ENCODE measurements at regions not wholly inside any gene's neighbourhood (a gene's known extent, or its start where the extent isn't known, plus 50 kb on each side); places are given as distances from the start of the nearest gene placed in this dataset.

DNA sequence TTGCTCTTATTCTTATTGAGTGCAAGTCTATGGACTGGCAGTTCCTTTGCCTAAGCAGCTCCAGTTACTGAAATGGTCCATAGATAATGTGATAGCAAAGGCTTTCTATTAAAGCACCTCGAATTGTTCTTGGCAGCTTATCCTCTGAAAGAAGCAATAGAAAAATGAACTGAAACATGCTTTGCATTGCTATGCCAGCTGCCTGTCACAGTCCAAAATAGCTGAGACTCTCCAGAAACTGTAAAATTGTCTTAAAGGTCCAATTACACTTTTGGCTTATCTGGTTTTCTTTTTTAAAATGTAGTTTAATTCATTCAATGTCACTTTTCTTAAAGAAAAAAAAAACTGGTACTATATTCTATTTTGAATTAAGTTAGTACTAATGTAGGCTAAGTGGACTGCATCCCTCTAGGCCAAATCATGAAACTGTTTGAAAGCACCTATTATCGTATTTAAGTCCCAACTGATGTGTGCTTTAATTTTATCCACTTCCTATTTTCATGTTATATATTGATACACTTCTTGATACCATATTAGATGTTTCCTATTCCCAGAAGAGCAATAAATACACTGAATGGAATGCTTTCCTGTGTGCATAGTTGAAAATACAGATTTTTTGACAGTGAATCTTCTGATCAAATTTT, 208.0 kb upstream of the DEPDC1 start:
- TF ChIP-seq, protein P1, sequence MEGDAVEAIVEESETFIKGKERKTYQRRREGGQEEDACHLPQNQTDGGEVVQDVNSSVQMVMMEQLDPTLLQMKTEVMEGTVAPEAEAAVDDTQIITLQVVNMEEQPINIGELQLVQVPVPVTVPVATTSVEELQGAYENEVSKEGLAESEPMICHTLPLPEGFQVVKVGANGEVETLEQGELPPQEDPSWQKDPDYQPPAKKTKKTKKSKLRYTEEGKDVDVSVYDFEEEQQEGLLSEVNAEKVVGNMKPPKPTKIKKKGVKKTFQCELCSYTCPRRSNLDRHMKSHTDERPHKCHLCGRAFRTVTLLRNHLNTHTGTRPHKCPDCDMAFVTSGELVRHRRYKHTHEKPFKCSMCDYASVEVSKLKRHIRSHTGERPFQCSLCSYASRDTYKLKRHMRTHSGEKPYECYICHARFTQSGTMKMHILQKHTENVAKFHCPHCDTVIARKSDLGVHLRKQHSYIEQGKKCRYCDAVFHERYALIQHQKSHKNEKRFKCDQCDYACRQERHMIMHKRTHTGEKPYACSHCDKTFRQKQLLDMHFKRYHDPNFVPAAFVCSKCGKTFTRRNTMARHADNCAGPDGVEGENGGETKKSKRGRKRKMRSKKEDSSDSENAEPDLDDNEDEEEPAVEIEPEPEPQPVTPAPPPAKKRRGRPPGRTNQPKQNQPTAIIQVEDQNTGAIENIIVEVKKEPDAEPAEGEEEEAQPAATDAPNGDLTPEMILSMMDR (IDR thresholded peaks at IDR 0.05), result no peak
- Histone ChIP-seq H3K27me3 (no peaks in the 10 kb centered on the region), H3K4me1 (no peaks in the 10 kb centered on the region), H3K9me3 (peaks cover 0 to 9% of the 10 kb centered on the region in 2 donors), H3K36me3 (no peaks in the 10 kb centered on the region), H3K4me3 (no peak overlapping the region), H3K27ac (no peak overlapping the region)
- DNase-seq (ENCODE audit: low spot score in 2 of 2), result no peak
- intact Hi-C loops (cut with DNase I), result no loop called here

DNA sequence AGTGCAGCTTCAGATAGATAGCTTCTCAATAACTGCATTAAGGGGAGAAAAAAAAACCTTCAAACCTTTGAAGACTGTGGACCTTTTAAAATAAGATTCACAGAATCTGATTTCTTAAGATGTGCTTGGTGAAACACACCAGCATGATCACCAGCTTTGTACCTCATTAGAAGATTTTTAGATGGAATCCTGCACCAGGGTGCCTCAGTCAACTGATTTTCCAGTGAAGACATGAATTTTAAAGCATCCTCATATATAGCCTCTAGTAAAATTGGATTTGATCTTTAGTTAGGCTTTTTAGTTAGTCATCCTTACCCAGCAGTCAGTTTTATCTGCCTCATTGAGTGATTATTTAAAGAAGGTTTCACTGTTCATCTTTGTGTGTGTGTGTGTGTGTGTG, 208.6 kb upstream of the DEPDC1 start:
- intact Hi-C loops (cut with DNase I), result no loop called here
- Histone ChIP-seq H3K4me3 (no peak overlapping the region), H3K27ac (no peak overlapping the region), H3K9me3 (peaks cover 0 to 14% of the 10 kb centered on the region in 2 donors), H3K27me3 (no peaks in the 10 kb centered on the region), H3K36me3 (no peaks in the 10 kb centered on the region), H3K4me1 (no peaks in the 10 kb centered on the region)
- TF ChIP-seq, protein P1 (IDR thresholded peaks at IDR 0.05), result no peak
- DNase-seq (ENCODE audit: low spot score in 2 of 2), result no peak

DNA sequence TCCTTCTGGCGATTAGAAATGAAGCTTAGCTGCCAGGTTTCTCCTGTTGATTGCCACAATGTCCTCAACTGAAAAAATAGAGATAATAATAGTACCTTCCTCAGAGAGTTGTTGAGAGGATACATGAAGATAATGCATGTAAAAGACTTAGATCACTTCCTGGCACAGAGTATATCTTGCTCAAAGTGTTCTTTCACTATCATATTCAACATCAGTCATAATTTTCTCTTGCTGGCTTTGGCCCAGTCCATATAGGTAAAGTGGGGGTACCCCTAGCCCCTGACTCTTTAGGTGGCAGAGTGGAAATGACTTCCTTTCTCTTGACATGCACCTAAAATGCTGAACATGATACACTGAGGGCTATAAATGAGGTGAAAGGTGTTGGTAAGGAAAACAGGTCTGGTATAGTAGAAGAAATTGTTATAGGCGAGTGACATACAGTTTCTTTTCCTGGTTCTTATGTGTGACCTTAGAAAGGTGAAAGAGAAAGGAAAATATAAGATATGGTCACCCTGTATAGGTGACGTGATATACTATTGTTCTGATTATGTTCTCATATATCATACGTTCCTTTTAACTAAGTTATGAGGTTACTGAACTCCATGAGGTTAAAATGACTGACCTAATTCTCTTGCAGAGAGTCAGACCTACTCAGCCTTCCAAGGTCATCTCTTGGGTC, 209.9 kb upstream of the DEPDC1 start:
- Histone ChIP-seq H3K4me3 (no peak overlapping the region), H3K27ac (no peak overlapping the region), H3K27me3 (no peaks in the 10 kb centered on the region), H3K36me3 (no peaks in the 10 kb centered on the region), H3K9me3 (peaks cover 0 to 14% of the 10 kb centered on the region in 2 donors), H3K4me1 (no peaks in the 10 kb centered on the region)
- TF ChIP-seq, protein P1 (IDR thresholded peaks at IDR 0.05), result no peak
- intact Hi-C loops (cut with DNase I), result no loop called here
- DNase-seq (ENCODE audit: low spot score in 2 of 2), result no peak

DNA sequence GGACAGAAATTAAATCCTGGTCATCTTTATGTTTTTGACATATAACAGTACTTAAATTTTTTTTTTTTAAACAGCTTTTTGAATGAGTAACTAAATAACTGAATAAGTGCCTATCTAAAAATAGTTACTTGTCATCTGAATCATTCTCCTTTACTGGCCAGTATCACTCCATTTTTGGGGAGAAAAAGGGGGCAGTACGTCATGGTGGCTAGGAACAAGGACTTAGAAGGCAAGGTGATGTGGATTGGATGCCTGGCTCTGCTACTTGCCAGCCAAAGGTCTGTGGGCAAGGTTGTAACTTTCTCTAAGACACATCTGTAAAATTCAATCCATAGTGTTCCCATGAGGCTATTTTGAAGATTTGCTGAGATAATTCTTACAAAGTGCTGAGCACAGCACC, 220.4 kb upstream of the DEPDC1 start:
- no peak overlapping the region for H3K4me3 ChIP-seq
- no peaks in the 10 kb centered on the region for H3K9me3 ChIP-seq
- no peaks in the 10 kb centered on the region for H3K4me1 ChIP-seq
- H3K36me3 ChIP-seq, result no peaks in the 10 kb centered on the region
- TF ChIP-seq, protein P1 (IDR thresholded peaks at IDR 0.05), result no peak
- no peak for DNase-seq (ENCODE audit: low spot score in 2 of 2)
- H3K27me3 ChIP-seq, result no peaks in the 10 kb centered on the region
- intact Hi-C loops (cut with DNase I), result no loop called here
- peak overlapping the region in 1 of 2 donors; percentile 26 for H3K27ac ChIP-seq

DNA sequence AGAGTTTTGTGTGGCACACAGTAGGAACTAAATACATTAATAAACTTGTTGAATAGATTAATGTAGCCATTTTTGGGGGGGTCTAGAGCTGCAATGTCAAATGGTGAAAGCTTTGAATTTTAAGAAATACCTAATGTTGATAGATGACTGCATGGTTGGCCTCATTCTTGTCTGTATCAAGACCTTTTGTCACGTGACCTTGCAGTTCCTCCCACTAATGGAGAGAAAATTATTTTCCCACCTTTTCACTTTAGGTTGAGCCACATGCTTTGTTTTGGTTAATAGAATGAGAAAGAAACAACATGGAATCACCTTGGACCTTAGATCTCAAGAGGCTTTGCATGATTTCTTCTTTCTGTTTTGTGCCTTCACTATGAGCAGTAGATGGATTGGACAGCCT, 223.6 kb upstream of the DEPDC1 start:
- Histone ChIP-seq H3K9me3 (no peaks in the 10 kb centered on the region), H3K36me3 (no peaks in the 10 kb centered on the region), H3K4me3 (no peak overlapping the region), H3K27ac (no peak overlapping the region), H3K4me1 (no peaks in the 10 kb centered on the region), H3K27me3 (no peaks in the 10 kb centered on the region)
- no peak for DNase-seq (ENCODE audit: low spot score in 2 of 2)
- intact Hi-C loops (cut with DNase I), result no loop called here
- TF ChIP-seq, protein P1 (IDR thresholded peaks at IDR 0.05), result no peak

Measured in ascending aorta (tissue), 2 donors.